ENCODE measurements at regions not wholly inside any gene's neighbourhood (a gene's known extent, or its start where the extent isn't known, plus 50 kb on each side); places are given as distances from the start of the nearest gene placed in this dataset.

DNA sequence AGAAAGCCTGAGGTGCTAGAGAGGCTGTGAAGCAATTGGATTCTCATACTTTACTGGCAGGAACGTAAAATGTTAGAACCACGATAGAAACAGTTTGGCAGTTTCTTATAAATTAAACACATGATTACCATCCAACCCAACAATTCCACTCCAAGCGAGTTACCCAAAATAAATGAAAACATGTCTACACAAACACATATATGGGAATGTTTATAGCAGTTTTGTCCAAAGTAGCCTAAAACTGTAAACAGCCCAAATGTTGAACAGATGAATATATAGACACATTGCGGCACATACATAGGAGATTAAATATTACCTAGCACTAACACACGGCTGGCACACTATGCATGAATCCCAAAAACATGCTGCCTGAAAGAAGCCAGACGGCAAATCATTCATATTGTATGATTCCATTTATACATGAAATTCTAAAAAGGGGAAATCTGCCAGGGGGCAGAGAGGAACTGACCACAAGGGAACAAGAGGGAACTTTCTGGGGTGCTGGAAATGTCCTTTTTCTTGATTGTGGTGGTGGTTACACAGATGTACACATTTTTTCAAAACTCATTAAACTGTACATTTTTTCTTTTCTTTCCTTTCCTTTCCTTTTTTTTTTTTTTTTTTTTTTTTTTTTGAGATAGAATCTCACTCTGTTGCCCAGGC lies 50.4 kb upstream of the SLC25A4 start:
- no peaks in the 10 kb centered on the region for H3F3A ChIP-seq (replicated peaks; ENCODE audit: insufficient read depth)
- ChIA-PET CTCF (interaction anchor here (1.0 to 9.6 kb wide), 4 partner anchors 41 to 87 kb away, joined by 3 to 157 read pairs (median 6); no protein-coding TSS in a partner anchor), POLR2A (no interaction called here)
- TF ChIP-seq, protein P1, sequence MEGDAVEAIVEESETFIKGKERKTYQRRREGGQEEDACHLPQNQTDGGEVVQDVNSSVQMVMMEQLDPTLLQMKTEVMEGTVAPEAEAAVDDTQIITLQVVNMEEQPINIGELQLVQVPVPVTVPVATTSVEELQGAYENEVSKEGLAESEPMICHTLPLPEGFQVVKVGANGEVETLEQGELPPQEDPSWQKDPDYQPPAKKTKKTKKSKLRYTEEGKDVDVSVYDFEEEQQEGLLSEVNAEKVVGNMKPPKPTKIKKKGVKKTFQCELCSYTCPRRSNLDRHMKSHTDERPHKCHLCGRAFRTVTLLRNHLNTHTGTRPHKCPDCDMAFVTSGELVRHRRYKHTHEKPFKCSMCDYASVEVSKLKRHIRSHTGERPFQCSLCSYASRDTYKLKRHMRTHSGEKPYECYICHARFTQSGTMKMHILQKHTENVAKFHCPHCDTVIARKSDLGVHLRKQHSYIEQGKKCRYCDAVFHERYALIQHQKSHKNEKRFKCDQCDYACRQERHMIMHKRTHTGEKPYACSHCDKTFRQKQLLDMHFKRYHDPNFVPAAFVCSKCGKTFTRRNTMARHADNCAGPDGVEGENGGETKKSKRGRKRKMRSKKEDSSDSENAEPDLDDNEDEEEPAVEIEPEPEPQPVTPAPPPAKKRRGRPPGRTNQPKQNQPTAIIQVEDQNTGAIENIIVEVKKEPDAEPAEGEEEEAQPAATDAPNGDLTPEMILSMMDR (IDR thresholded peaks at IDR 0.05) = no peak
- TF ChIP-seq MXI1 (IDR thresholded peaks at IDR 0.05; ENCODE audit: low read depth, low read length) = no peak
- no peak for TF ChIP-seq GABPA (IDR thresholded peaks at IDR 0.05; ENCODE audit: low read depth)
- TF ChIP-seq POLR2AphosphoS5 (IDR thresholded peaks at IDR 0.05; ENCODE audit: low read depth, low read length) = no peak
- no peak for TF ChIP-seq JUND (IDR thresholded peaks at IDR 0.05)
- TF ChIP-seq YY1 (IDR thresholded peaks at IDR 0.05; ENCODE audit: low read depth) = no peak
- TF ChIP-seq, protein P2, sequence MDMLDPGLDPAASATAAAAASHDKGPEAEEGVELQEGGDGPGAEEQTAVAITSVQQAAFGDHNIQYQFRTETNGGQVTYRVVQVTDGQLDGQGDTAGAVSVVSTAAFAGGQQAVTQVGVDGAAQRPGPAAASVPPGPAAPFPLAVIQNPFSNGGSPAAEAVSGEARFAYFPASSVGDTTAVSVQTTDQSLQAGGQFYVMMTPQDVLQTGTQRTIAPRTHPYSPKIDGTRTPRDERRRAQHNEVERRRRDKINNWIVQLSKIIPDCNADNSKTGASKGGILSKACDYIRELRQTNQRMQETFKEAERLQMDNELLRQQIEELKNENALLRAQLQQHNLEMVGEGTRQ (IDR thresholded peaks at IDR 0.05; ENCODE audit: borderline replicate concordance, low read depth, low read length) = no peak
- TF ChIP-seq, protein P3, sequence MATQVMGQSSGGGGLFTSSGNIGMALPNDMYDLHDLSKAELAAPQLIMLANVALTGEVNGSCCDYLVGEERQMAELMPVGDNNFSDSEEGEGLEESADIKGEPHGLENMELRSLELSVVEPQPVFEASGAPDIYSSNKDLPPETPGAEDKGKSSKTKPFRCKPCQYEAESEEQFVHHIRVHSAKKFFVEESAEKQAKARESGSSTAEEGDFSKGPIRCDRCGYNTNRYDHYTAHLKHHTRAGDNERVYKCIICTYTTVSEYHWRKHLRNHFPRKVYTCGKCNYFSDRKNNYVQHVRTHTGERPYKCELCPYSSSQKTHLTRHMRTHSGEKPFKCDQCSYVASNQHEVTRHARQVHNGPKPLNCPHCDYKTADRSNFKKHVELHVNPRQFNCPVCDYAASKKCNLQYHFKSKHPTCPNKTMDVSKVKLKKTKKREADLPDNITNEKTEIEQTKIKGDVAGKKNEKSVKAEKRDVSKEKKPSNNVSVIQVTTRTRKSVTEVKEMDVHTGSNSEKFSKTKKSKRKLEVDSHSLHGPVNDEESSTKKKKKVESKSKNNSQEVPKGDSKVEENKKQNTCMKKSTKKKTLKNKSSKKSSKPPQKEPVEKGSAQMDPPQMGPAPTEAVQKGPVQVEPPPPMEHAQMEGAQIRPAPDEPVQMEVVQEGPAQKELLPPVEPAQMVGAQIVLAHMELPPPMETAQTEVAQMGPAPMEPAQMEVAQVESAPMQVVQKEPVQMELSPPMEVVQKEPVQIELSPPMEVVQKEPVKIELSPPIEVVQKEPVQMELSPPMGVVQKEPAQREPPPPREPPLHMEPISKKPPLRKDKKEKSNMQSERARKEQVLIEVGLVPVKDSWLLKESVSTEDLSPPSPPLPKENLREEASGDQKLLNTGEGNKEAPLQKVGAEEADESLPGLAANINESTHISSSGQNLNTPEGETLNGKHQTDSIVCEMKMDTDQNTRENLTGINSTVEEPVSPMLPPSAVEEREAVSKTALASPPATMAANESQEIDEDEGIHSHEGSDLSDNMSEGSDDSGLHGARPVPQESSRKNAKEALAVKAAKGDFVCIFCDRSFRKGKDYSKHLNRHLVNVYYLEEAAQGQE (IDR thresholded peaks at IDR 0.05; ENCODE audit: low read depth, low read length) = no peak
- TF ChIP-seq EZH2phosphoT487 (IDR thresholded peaks at IDR 0.05; ENCODE audit: borderline replicate concordance, low read depth) = no peak
- TF ChIP-seq, protein P4, sequence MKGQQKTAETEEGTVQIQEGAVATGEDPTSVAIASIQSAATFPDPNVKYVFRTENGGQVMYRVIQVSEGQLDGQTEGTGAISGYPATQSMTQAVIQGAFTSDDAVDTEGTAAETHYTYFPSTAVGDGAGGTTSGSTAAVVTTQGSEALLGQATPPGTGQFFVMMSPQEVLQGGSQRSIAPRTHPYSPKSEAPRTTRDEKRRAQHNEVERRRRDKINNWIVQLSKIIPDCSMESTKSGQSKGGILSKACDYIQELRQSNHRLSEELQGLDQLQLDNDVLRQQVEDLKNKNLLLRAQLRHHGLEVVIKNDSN (IDR thresholded peaks at IDR 0.05; ENCODE audit: borderline replicate concordance, low read depth) = no peak
- TF ChIP-seq EP300 (IDR thresholded peaks at IDR 0.05; ENCODE audit: borderline replicate concordance in 1 of 2, low read depth in 1 of 2, low read length in 1 of 2) = no peak
- TF ChIP-seq NFIC (IDR thresholded peaks at IDR 0.05; ENCODE audit: borderline replicate concordance) = no peak
- TF ChIP-seq MEF2A (IDR thresholded peaks at IDR 0.05; ENCODE audit: borderline replicate concordance, low read depth) = no peak
- no peak for TF ChIP-seq RAD21 (IDR thresholded peaks at IDR 0.05; ENCODE audit: low read length)
- no peak for TF ChIP-seq ELF1 (IDR thresholded peaks at IDR 0.05)
- no peak for TF ChIP-seq RFX5 (IDR thresholded peaks at IDR 0.05; ENCODE audit: low read length)
- H3K27me3 ChIP-seq (ENCODE audit: insufficient read depth) = peaks cover 8% of the 10 kb centered on the region; the same call in 1 of the 2 replicates
- no peaks in the 10 kb centered on the region for H3K9me3 ChIP-seq
- 76% methylated on average over 6 of the region's 6 CpGs for WGBS (ENCODE audit: low lambda C conversion rate)
- no peak overlapping the region for H3K4me2 ChIP-seq
- no peak for DNase-seq
- no peak overlapping the region for H3K9ac ChIP-seq
- no peak overlapping the region for H3K27ac ChIP-seq (ENCODE audit: low read depth in 2 of 2, low read length in 1 of 2)
- H3K4me1 ChIP-seq (ENCODE audit: control insufficient read depth in 1 of 2, insufficient read depth in 2 of 2, low read depth in 1 of 2, low read length in 1 of 2) = no peaks in the 10 kb centered on the region
- no peaks in the 10 kb centered on the region for H3K36me3 ChIP-seq (replicated peaks in 1 of 2; ENCODE audit: control insufficient read depth in 1 of 2, insufficient read depth in 2 of 2, low read length in 1 of 2)
- H2AFZ ChIP-seq (ENCODE audit: low read depth) = no peak overlapping the region
- H4K20me1 ChIP-seq (ENCODE audit: insufficient read depth) = no peaks in the 10 kb centered on the region
- no peaks in the 10 kb centered on the region for H3K79me2 ChIP-seq (ENCODE audit: insufficient read depth)
- no peaks in the 10 kb centered on the region for H3K9me2 ChIP-seq
- no peak overlapping the region for H3K4me3 ChIP-seq (ENCODE audit: low read depth in 2 of 2, low read length in 1 of 2)
